ENCODE measurements at regions not wholly inside any gene's neighbourhood (a gene's known extent, or its start where the extent isn't known, plus 50 kb on each side); places are given as distances from the start of the nearest gene placed in this dataset.
"Not testable (repeated sequence)": the region's sequence is repeated elsewhere in the genome, so short reads cannot be mapped to it uniquely, and the experiment has no call there.

DNA sequence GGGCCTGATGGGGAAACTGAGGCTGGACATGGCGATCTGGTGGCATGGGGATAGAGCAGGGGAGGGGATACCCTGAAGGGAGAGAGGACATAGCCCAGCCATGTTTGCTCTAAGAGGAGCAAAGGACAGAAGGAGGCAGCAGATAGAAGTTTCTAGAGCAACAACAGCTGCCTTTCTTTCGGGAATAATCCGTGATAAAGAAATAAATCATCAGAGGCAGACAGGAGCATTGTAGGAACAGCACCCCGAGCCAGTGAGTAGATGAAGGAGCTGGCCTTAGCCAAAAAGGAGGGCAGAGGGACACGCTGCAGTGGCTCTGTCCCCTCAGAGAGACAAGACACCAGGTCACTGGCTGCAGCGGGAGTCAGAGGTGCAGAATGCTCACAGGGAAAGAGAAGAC is 166.3 kb downstream of the LRRC74B start:
- TF ChIP-seq, protein P1, sequence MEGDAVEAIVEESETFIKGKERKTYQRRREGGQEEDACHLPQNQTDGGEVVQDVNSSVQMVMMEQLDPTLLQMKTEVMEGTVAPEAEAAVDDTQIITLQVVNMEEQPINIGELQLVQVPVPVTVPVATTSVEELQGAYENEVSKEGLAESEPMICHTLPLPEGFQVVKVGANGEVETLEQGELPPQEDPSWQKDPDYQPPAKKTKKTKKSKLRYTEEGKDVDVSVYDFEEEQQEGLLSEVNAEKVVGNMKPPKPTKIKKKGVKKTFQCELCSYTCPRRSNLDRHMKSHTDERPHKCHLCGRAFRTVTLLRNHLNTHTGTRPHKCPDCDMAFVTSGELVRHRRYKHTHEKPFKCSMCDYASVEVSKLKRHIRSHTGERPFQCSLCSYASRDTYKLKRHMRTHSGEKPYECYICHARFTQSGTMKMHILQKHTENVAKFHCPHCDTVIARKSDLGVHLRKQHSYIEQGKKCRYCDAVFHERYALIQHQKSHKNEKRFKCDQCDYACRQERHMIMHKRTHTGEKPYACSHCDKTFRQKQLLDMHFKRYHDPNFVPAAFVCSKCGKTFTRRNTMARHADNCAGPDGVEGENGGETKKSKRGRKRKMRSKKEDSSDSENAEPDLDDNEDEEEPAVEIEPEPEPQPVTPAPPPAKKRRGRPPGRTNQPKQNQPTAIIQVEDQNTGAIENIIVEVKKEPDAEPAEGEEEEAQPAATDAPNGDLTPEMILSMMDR (IDR thresholded peaks at IDR 0.05): not testable (repeated sequence)
- TF ChIP-seq POLR2A (IDR thresholded peaks at IDR 0.05): not testable (repeated sequence)
